Ovary (tissue), 3 donors: ENCODE measurements at regions not wholly inside any gene's neighbourhood (a gene's known extent, or its start where the extent isn't known, plus 50 kb on each side); places are given as distances from the start of the nearest gene placed in this dataset.

Source experiments
- EP300 ChIP-seq: sonication (generic); formaldehyde crosslinking; IDR thresholded peaks from one replicate; pipeline ENCODE4 v1.6.1; 2017; ENCODE audit warnings: antibody characterized with exemption
- POLR2A ChIP-seq: fragments of 450-650 bp; IDR thresholded peaks from one replicate; pipeline ENCODE4 v1.6.1; 2017; ENCODE audit warnings: antibody characterized with exemption, mild to moderate bottlenecking, moderate library complexity
- TF ChIP-seq, protein P1 (sequence below), 3 donors: fragments of 450-650 bp in 2 of 3; fragments of 200-600 bp in 1 of 3; IDR thresholded peaks; one replicate each; pipeline versions ENCODE4 v1.5.1 to v1.8.0; 2016 to 2022; ENCODE audit warnings: antibody characterized with exemption in 3 of 3, mild to moderate bottlenecking in 1 of 3
- donor health status: DM: no; HTN: no; CAD: no.

DNA sequence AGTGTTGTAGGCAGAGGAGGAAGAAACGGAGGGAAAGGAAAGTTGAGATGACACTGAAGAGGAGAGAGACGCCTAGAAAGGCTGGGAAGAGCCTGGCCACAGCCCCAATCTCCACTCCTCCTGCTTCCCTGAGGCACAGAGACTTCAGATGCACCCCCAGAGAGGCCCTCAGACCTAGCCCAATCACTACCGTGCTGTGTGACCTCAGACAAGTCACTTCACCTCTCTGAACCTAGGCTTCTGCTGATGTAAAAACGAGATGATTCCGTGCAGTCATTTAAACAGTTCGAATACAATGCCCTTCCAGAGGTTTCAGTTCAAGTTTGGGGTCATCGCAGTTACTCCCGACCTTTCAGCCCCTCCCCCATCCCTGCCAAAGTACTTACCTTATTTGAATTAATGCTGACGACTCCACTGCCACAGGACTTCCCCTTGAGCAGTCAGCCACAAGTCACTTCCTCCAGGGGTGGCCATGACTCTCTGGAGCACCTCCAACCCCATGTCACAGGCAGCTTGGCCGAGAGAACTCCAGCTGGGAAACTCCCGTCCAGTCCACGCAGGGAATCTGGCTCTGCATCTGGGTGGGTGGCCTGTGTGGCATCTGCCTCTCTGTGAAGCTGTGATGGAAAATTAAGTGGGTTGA, 105.2 kb upstream of the ID2 start:
- TF ChIP-seq, protein P1, sequence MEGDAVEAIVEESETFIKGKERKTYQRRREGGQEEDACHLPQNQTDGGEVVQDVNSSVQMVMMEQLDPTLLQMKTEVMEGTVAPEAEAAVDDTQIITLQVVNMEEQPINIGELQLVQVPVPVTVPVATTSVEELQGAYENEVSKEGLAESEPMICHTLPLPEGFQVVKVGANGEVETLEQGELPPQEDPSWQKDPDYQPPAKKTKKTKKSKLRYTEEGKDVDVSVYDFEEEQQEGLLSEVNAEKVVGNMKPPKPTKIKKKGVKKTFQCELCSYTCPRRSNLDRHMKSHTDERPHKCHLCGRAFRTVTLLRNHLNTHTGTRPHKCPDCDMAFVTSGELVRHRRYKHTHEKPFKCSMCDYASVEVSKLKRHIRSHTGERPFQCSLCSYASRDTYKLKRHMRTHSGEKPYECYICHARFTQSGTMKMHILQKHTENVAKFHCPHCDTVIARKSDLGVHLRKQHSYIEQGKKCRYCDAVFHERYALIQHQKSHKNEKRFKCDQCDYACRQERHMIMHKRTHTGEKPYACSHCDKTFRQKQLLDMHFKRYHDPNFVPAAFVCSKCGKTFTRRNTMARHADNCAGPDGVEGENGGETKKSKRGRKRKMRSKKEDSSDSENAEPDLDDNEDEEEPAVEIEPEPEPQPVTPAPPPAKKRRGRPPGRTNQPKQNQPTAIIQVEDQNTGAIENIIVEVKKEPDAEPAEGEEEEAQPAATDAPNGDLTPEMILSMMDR (IDR thresholded peaks at IDR 0.05) = no peak
- TF ChIP-seq POLR2A (no peak), EP300 (no peak)
